Mesenchymal stem cell (in vitro differentiated cells and primary cell): ENCODE measurements at regions not wholly inside any gene's neighbourhood (a gene's known extent, or its start where the extent isn't known, plus 50 kb on each side); places are given as distances from the start of the nearest gene placed in this dataset.
"Not testable (repeated sequence)": the region's sequence is repeated elsewhere in the genome, so short reads cannot be mapped to it uniquely, and the experiment has no call there.

Experiments
- DNase-seq: peaks from one replicate; pipeline ENCODE4 v3.0.0-alpha.2; 2013
- H2AFZ ChIP-seq: one replicate; pipeline ENCODE4 v1.6.1; 2013; ENCODE audit warnings: low read depth, mild to moderate bottlenecking, control low read depth, inconsistent platforms, low read length, moderate library complexity
- H2AK5ac ChIP-seq: 2 replicates; pipeline ENCODE4 v1.6.1; 2013; ENCODE audit warnings: low read length, moderate library complexity, mild to moderate bottlenecking, inconsistent platforms; ENCODE audit not compliant: severe bottlenecking
- H2BK120ac ChIP-seq: one replicate; pipeline ENCODE4 v1.6.1; 2013; ENCODE audit warnings: low read depth, mild to moderate bottlenecking, inconsistent platforms, low read length, moderate library complexity
- H2BK12ac ChIP-seq, 2 experiments: one replicate each; pipeline ENCODE4 v1.6.1; 2013; ENCODE audit warnings: inconsistent platforms in 2 of 2, low read length in 2 of 2, mild to moderate bottlenecking in 2 of 2, moderate library complexity in 2 of 2, control low read depth in 1 of 2
- H2BK15ac ChIP-seq: one replicate; pipeline ENCODE4 v1.6.1; 2013; ENCODE audit warnings: mild to moderate bottlenecking, low read depth, inconsistent platforms; ENCODE audit not compliant: poor library complexity, severe bottlenecking
- H2BK5ac ChIP-seq: 2 replicates; pipeline ENCODE4 v1.6.1; 2013; ENCODE audit warnings: low read depth, mild to moderate bottlenecking, low read length, control low read depth, inconsistent platforms; ENCODE audit not compliant: poor library complexity, severe bottlenecking
- H3K14ac ChIP-seq, 2 experiments: one replicate each; pipeline ENCODE4 v1.6.1; 2013; ENCODE audit warnings: inconsistent platforms in 2 of 2, low read length in 2 of 2, control low read depth in 1 of 2, mild to moderate bottlenecking in 1 of 2, moderate library complexity in 1 of 2
- H3K18ac ChIP-seq, 2 experiments: one replicate each; pipeline ENCODE4 v1.6.1; 2013; ENCODE audit warnings: inconsistent platforms in 2 of 2, low read length in 2 of 2, control low read depth in 1 of 2, low read depth in 1 of 2, mild to moderate bottlenecking in 1 of 2
- H3K23ac ChIP-seq, 2 experiments: one replicate each; pipeline ENCODE4 v1.6.1; 2013; ENCODE audit warnings: inconsistent platforms in 2 of 2, low read length in 2 of 2, mild to moderate bottlenecking in 2 of 2, moderate library complexity in 2 of 2, control low read depth in 1 of 2
- H3K27ac ChIP-seq: 2 replicates; pipeline ENCODE4 v1.5.1; 2013; ENCODE audit warnings: mild to moderate bottlenecking, moderate library complexity, low read length, control low read depth, inconsistent platforms; ENCODE audit not compliant: poor library complexity, severe bottlenecking
- H3K27me3 ChIP-seq, 2 experiments: 2 replicates each; pipeline versions ENCODE4 v1.6.1 to v1.7.0; 2013; ENCODE audit warnings: low read length in 2 of 2, mild to moderate bottlenecking in 2 of 2, moderate library complexity in 2 of 2, control low read depth in 1 of 2, inconsistent platforms in 1 of 2; ENCODE audit not compliant: control insufficient read depth in 1 of 2, insufficient read depth in 1 of 2
- H3K36me3 ChIP-seq, 2 experiments: 2 replicates each; pipeline versions ENCODE4 v1.6.1 to v1.7.0; 2013; ENCODE audit warnings: low read length in 2 of 2, control low read depth in 1 of 2, inconsistent platforms in 1 of 2, low read depth in 1 of 2, mild to moderate bottlenecking in 1 of 2; ENCODE audit not compliant: insufficient read depth in 2 of 2, control insufficient read depth in 1 of 2
- H3K4ac ChIP-seq, 2 experiments: one replicate each; pipeline ENCODE4 v1.6.1; 2013; ENCODE audit warnings: inconsistent platforms in 2 of 2, low read length in 2 of 2, mild to moderate bottlenecking in 2 of 2, moderate library complexity in 2 of 2, control low read depth in 1 of 2, low read depth in 1 of 2
- H3K4me1 ChIP-seq: 2 replicates; pipeline ENCODE4 v1.6.1; 2013; ENCODE audit warnings: low read depth, low read length, control low read depth; ENCODE audit not compliant: control insufficient read depth, insufficient read depth
- H3K4me2 ChIP-seq: 2 replicates; pipeline ENCODE4 v1.6.1; 2013; ENCODE audit warnings: low read length, mild to moderate bottlenecking, inconsistent platforms; ENCODE audit not compliant: poor library complexity, severe bottlenecking
- H3K4me3 ChIP-seq, 2 experiments: 2 replicates each; pipeline versions ENCODE4 v1.5.1 to v1.7.0; 2013; ENCODE audit warnings: low read length in 2 of 2, mild to moderate bottlenecking in 2 of 2, control low read depth in 1 of 2, low read depth in 1 of 2; ENCODE audit not compliant: insufficient read depth in 1 of 2
- H3K79me1 ChIP-seq: replicated peaks from 2 replicates; pipeline ENCODE4 v1.6.1; 2013; ENCODE audit warnings: mild to moderate bottlenecking, control low read depth, low read length, inconsistent platforms; ENCODE audit not compliant: poor library complexity, severe bottlenecking
- H3K9ac ChIP-seq: 2 replicates; pipeline ENCODE4 v1.7.0; 2013; ENCODE audit warnings: mild to moderate bottlenecking, low read length, moderate library complexity
- H3K9me3 ChIP-seq: 2 replicates; pipeline ENCODE4 v1.7.0; 2013; ENCODE audit warnings: mild to moderate bottlenecking, low read length; ENCODE audit not compliant: control insufficient read depth
- H4K8ac ChIP-seq: one replicate; pipeline ENCODE4 v1.6.1; 2013; ENCODE audit warnings: inconsistent platforms, mild to moderate bottlenecking, low read length, moderate library complexity
- H4K91ac ChIP-seq: one replicate; pipeline ENCODE4 v1.6.1; 2013; ENCODE audit warnings: mild to moderate bottlenecking, low read length, inconsistent platforms
- WGBS: methylation state at CpG from one replicate; pipeline ENCODE4 v1.1.7; 2013; ENCODE audit warnings: mixed read lengths; 5-methylcytosine and 5-hydroxymethylcytosine counted together

DNA sequence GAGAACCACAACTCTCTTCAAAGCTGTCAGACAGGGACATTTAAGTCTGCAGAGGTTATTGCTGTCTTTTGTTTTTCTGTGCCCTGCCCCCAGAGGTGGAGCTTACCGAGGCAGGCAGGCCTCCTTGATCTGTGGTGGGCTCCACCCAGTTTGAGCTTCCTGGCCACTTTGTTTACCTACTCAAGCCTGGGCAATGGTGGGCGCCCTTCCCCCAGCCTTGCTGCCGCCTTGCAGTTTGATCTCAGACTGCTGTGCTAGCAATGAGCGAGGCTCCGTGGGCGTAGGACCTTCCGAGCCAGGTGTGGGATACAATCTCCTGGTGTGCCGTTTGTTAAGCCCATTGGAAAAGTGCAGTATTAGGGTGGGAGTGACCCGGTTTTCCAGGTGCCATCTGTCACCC, 822.1 kb downstream of the KCNMA1 start:
- not testable (repeated sequence) for H3K4me3 ChIP-seq, H3K27ac ChIP-seq, H2AK5ac ChIP-seq, H2AFZ ChIP-seq, H3K4me1 ChIP-seq, H3K4me2 ChIP-seq, H4K91ac ChIP-seq, H2BK15ac ChIP-seq, H3K9me3 ChIP-seq, H2BK120ac ChIP-seq, DNase-seq, H2BK5ac ChIP-seq, H4K8ac ChIP-seq, H3K4ac ChIP-seq, H3K18ac ChIP-seq, H3K23ac ChIP-seq, H3K79me1 ChIP-seq, H3K14ac ChIP-seq, H3K27me3 ChIP-seq, H3K36me3 ChIP-seq, H2BK12ac ChIP-seq, H3K9ac ChIP-seq
- WGBS: 74% methylated on average over 8 of the region's 9 CpGs

- Histone ChIP-seq H2BK12ac (no peak overlapping the region), H3K36me3 (no peaks in the 10 kb centered on the region), H3K14ac (no peak overlapping the region), H4K8ac (no peak overlapping the region), H3K4me3 (no peak overlapping the region), H3K9ac (no peak overlapping the region), H3K4ac (no peak overlapping the region), H3K9me3 (no peaks in the 10 kb centered on the region), H2AFZ (no peak overlapping the region), H3K23ac (no peak overlapping the region), H3K18ac (no peak overlapping the region), H3K27me3 (peaks cover 4% of the 10 kb centered on the region in 2 experiments), H2BK120ac (no peak overlapping the region), H2AK5ac (no peak overlapping the region), H3K4me1 (no peaks in the 10 kb centered on the region), H2BK15ac (no peak overlapping the region), H3K27ac (no peak overlapping the region), H2BK5ac (no peak overlapping the region), H3K79me1 (no peaks in the 10 kb centered on the region), H3K4me2 (no peak overlapping the region), H4K91ac (no peak overlapping the region)
- DNase-seq: no peak
These were observed 826.2 kb downstream of the KCNMA1 start for GRCh38 chr10:76811430-76811829.

- Histone ChIP-seq H3K9ac (no peak overlapping the region), H3K4ac (no peak overlapping the region)
- no peak for DNase-seq
These were observed 849.2 kb downstream of the KCNMA1 start for GRCh38 chr10:76788452-76788811.

GRCh38 chr10:76787746-76788451, 849.7 kb downstream of the KCNMA1 start:
- no peak overlapping the region for H3K23ac ChIP-seq
- no peak overlapping the region for H3K14ac ChIP-seq
- DNase-seq: no peak
- no peak overlapping the region for H2BK12ac ChIP-seq
- no peak overlapping the region for H4K91ac ChIP-seq
- no peaks in the 10 kb centered on the region for H3K36me3 ChIP-seq
- no peak overlapping the region for H3K4me3 ChIP-seq
- no peaks in the 10 kb centered on the region for H3K4me1 ChIP-seq
- no peak overlapping the region for H2BK15ac ChIP-seq
- H2BK120ac ChIP-seq: no peak overlapping the region
- no peak overlapping the region for H3K27ac ChIP-seq
- peaks cover 3% of the 10 kb centered on the region for H3K9me3 ChIP-seq
- no peaks in the 10 kb centered on the region for H3K79me1 ChIP-seq
- no peak overlapping the region for H2AFZ ChIP-seq
- H3K4me2 ChIP-seq: no peak overlapping the region
- no peak overlapping the region for H3K4ac ChIP-seq
- H3K9ac ChIP-seq: no peak overlapping the region
- no peak overlapping the region for H4K8ac ChIP-seq
- 94% methylated on average over 2 of the region's 3 CpGs for WGBS
- no peak overlapping the region for H2AK5ac ChIP-seq
- no peak overlapping the region for H2BK5ac ChIP-seq
- H3K27me3 ChIP-seq: no peaks in the 10 kb centered on the region
- no peak overlapping the region for H3K18ac ChIP-seq

More at GRCh38 chr10:76788452-76788811, 849.2 kb downstream of the KCNMA1 start:
- Histone ChIP-seq H3K36me3 (no peaks in the 10 kb centered on the region), H3K9me3 (no peaks in the 10 kb centered on the region), H2BK120ac (no peak overlapping the region), H4K8ac (no peak overlapping the region), H3K23ac (no peak overlapping the region), H3K27me3 (no peaks in the 10 kb centered on the region), H2AK5ac (no peak overlapping the region), H2BK5ac (no peak overlapping the region), H3K4me2 (no peak overlapping the region), H3K27ac (no peak overlapping the region), H2BK12ac (no peak overlapping the region), H3K18ac (no peak overlapping the region), H3K4me3 (no peak overlapping the region), H4K91ac (no peak overlapping the region), H3K79me1 (no peaks in the 10 kb centered on the region), H3K4me1 (no peaks in the 10 kb centered on the region), H2BK15ac (no peak overlapping the region), H2AFZ (no peak overlapping the region), H3K14ac (no peak overlapping the region)
- 74% methylated on average over 3 of the region's 4 CpGs for WGBS
